HG02642 (cell line): ENCODE measurements at regions not wholly inside any gene's neighbourhood (a gene's known extent, or its start where the extent isn't known, plus 50 kb on each side); places are given as distances from the start of the nearest gene placed in this dataset.

Experiments used
- ATAC-seq: cut with Tn5 transposase; IDR thresholded peaks from one replicate; pipeline ENCODE4 v1.9.1; 2021; ENCODE audit warnings: mild to moderate bottlenecking; ENCODE audit not compliant: unreplicated experiment, poor library complexity

DNA sequence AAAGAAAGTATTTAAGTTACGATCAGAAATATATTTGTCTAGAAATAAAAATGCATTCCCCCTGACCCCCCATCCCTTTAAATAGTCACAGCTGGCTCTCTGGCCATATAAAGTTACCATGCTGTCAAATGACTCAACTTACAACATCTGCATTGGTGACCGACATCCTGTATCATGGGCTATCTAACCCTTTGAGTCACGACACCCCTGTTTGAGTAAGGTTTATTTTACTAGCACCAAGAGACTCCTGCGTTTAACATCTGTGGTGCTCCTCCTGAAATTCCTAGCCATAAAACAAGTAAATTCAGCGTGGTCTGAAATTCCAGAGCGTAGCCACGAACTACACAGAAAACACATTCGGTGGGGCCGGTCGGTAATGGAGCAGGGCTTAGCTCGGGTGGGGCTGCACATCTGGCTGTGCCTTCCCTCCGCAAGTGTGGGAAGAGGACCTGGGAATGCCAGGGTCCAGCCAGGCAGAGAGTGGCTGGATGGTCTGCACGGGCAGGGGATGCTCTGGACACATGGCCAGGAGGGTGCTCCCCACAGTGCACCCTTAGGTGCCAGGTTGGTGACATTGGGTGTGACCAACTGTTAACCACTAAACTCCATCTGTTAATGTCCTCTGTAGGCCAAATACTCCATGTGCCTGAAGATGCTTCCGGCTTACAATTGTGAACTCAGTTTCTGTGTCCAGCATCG is 53.0 kb upstream of the CLDN14 start:
- ATAC-seq: no peak

DNA sequence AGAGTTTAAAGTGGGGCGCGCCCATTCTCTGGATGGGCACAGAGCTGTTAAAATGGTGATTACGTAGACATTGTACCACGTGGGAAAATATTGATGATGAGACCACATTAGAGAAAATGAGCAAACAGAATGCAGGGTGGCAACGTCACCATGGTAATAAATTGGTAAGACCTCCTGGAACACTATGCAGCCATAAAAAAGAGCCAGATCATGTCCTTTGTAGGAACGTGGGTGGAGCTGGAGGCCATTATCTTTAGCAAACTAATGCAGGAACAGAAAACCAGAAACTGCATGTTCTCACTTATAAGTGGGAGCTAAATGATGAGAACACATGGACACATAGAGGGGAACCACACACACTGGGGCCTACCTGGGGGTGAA is 53.5 kb upstream of the CLDN14 start:
- no peak for ATAC-seq

DNA sequence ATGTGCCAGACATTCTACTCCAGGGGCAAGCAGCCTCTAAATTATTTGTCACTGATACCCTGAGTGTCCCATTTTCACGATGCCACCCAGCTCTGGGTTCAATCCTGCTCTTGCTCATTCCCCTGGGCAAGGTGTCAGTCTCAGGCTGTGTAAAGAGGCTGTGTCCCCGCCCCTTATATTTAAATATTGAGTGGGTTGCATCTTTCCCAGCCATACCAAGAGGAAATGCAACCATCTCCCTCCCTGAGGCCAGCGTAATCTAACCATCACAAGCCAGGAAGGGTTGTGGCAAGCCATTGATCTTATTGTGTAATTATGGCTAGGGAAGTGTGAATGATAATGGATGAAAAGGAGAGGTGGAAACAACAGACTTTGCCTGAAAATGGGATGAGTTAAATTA is 54.7 kb upstream of the CLDN14 start:
- ATAC-seq: no peak

DNA sequence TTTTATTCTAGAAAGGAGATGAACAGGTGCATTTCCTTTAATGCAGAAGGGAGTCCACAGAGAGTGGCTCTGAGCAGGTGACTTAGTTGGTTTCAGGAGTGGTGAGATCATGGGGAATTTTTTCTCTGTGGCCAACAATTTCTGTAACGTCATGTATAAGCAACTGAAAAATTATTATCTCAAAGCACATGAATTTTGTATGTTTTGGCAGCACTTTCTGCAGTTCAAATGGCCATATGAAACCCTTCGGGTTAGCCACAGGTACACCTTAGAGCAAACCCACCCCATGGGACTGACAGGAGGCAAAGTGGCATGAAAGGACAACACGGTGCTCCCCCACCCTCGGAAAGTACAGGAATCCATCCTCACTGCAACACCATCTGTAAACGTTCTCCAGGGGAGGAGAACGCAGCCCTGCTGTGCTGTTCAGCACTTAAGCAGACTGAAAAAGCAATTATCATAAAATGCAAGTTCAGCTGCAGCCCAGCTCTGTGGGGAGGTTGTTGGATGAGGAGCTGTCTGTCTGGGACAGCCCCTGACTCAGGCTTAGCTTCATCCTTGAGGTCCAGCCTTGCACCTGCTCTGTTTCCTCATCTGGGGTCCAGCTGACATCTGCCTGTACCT is 55.8 kb upstream of the CLDN14 start:
- ATAC-seq: peak; percentile 81

DNA sequence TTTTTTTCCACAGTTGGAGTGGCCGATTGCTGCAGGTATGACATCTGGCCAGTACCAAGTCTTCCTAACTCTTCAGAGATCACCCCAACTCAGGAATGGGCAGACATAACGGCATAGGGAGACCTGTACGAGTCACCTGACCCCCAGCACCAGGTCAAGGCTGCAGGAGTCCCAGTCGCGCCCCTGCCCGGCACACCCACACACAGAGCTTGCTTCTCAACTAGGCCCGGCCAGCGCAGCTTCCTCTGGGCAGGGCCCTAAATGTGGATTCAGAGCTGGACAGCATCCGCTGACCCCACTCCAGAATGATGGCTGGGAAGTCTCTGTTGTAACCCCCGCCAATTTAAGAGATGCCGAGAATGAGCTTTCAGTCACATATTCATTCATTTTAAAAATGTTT is 58.8 kb upstream of the CLDN14 start:
- ATAC-seq: no peak

DNA sequence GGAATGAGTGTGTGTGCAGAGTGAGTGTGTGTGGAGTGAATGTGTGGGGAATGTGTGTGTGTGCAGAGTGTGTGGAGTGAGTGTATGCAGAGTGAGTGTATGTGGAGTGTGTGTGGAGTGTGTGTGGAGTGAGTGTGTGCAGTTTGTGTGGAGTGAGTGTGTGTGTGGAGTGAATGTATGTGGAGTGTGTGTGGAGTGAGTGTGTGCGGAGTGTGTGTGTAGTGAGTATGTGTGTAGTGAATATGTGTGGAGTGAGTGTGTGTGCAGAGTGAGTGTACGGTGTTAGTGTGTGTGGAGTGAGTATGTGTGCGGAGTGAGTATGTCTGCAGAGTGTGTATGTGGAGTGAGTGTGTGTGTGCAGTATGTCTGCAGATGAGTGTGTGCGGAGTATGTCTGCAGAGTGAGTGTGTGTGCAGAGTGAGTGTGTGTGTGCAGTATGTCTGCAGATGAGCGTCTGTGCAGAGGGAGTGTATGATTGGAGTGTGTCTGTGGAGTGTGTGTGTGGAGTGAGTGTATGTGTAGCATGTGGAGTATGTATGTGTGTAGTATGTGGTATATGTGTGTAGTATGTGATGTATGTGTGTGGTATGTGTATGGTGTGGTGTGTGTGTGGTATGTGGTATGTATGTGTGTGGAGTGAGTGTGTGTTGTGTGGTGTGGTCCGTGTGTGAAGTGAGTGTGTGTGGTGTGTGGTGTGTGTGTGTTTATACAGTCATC is 59.7 kb upstream of the CLDN14 start:
- no peak for ATAC-seq

DNA sequence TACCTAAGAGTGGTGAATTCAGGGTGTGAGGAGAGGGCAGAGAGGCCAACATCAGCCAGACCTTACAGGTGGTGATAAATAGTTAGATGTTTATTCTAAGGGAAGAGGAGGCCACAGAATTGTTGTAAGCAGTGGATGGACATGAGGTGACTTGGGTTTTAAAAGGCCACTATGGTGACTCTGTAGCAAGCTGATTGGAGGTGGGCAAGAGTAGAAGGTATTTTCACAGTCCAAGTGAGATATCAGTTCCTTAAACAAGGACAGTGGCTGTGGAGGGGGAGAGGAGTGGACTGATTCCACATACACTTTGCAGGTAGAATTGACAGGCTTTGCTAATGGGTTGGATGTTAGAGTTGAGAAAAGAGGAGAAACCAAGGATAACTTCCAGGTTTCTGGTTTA is 60.8 kb upstream of the CLDN14 start:
- ATAC-seq: no peak

DNA sequence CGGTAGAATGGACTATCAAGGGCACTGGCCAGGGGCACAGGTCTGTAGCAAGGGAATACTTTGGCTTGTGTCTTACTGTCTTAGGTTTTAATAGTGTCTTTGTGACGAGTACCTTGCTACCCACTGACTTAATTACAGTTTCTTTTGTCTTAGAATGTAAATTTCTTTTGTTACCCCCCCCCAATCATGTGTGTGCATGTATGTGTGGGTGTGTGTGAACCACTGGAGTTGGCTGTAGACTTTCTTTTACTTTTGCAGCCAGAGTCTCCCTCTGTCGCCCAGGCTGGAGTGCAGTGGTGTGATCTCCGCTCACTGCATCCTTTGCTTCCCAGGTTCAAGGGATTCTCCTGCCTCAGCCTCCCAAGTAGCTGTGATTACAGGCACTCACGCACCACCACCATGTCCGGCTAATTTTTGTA is 61.8 kb upstream of the CLDN14 start:
- no peak for ATAC-seq

DNA sequence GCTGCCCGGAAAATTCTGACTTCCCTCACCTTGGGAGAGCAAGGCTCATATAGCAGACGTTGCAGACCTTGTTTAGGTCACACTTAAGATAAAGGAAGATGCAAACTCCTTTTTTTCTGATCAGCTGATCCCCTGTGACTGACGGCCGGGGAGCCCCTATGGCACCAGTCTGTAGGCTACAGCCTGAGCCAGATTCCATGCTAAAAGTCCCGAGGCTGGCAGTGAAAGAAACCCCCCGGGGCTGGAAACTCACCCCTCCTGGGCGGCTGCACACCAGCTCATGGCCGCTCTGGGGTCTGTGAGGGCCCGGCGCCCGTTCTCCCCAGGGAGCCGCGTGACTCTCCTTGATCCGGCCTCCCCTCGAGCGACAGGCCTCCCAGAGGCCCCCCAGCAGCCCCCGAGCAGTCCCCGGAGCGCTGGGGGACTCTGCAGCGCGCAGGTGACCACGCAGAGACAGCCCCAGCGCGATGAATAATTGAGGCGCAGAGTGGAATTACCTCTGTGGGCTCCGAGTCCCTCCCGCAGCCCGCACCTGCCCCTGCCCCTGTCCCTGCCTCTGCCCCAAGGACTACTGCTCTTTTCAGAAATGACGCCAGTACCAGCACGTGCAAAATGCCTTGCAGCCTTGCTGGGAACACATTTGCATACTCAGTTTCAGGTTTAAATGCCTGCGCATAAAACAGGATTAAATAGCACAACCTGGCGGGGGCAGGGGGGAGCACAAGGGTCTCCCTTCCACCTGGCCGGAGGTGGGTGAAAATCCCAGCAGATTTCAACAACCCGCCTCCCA is 62.6 kb upstream of the CLDN14 start:
- peak; percentile 67 for ATAC-seq

DNA sequence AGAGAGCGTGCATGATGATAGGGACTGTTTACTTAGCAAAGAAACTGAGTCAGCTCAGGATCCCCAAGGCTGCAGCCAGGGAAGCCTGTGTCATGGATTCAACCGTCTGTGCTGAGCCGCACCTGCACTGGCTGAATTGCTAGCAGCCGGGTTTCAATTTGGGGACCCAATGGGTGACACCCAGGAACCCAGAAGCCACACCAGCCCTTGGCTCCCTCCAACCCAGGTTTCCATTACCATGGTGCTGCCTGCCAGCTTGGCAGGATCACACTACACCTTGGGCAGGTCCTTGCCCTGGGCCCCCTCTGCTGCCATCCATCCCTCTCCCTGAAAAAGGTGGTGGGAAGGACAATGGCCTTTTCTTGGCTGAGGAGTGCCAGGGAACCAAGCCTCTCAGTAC is 64.0 kb upstream of the CLDN14 start:
- ATAC-seq: no peak

DNA sequence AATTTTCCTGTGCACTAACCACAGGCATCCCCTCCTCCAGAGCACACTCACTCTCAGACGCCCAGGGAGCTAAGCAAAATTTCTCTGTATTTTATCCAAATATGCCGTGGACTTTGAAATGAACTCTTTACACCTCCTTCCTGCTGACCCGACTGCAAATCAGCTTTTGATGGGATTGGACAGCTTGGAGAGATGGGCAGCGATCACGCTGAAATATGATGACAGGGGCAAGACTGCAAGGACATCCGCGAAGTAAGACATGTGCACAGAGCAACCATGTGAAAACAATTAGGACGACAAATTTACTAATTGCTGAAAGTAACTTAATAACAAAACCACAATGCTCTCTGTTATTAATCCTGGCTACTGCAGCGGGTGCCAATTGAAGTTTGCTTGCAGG is 64.6 kb upstream of the CLDN14 start:
- no peak for ATAC-seq

DNA sequence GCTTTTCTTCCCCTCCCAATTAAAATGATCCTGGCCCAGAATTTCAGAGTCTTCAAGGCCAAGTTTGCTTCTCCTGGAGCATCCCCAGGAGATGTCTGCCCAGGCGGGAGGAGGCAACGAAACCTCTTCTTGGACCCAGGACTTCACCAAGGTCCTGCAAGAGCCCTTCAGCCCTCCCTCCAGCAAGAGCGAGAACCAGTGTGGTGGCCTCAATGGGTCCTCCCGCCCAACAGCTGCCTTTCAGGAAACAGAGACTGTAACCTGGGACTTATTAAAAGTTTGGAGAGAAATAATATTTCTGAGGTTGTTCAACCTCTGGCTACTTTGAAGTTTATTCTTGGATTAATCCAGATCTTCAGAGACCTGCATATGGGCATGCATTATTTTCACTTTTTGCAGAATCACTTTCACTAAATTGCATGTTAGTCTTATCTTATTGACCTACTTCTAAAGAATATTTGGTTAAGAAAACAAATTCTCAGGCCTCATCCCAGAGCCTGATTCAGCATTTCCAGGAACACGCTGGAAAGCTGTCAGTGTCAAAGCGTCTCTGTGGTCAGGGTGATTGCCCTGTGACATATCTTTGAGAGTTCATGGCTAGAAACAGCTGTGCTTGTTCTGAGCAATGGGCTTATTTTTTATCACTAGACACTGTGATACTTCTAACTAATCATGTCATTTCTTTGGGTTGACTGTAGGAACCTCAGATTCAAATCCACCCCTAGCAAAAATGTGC is 66.0 kb upstream of the CLDN14 start:
- no peak for ATAC-seq

DNA sequence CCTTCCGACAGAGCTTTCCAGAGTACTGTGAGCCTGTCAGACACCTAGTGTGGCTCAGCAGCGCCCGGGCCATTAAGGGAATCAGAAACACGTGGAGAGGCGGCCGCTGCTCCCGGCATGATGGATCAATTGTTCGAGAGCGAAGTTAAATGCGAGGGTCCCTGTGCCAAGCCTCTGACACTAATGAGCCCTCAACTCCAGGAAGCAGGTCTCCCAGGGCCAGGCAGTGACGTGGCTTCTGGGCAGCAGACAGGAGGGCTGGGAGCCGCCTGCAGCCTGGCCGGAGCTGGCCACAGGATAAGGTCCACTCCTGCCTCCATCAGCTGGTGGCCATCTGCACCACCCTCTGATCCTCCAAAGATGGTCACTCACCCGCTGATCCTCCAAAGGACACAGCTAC is 67.5 kb upstream of the CLDN14 start:
- ATAC-seq: no peak

DNA sequence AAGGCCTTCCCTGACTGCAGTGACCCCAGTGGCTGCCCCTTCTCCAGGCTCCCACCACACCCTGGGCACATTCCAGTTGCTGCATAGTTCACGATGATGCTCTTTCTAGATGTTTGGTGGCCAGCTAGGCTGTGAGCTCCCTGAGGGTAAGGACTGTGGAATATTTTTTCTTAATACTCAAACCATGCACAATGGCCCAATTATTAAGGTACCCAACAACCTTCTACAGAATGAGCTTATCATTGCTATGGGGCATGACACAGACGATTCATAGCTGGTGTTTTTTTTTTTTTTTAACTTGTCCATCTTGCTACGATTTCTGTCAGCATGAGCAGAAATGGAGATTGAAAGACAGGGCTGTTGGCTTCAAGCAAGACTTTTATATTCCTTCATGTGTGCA is 68.9 kb upstream of the CLDN14 start:
- ATAC-seq: no peak

DNA sequence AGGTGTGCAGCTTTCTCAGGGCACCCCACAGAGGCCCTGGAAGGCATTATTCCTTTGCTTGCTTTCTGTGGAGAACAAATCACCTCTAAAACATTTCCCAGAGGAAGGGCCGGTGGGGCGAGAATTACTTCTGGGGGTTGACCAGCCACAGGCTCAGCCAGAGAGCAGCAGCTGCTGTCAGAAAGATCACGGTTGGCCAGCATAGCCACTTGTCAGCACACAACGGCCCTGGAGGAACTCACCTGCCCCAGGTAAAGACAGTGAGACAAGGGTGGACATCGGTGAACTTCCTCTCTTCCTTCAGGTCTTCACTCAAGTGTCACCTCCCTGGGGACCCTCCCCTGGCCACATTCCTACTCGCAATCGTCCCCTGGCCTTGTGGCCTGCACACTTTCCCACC is 69.5 kb upstream of the CLDN14 start:
- ATAC-seq: no peak

DNA sequence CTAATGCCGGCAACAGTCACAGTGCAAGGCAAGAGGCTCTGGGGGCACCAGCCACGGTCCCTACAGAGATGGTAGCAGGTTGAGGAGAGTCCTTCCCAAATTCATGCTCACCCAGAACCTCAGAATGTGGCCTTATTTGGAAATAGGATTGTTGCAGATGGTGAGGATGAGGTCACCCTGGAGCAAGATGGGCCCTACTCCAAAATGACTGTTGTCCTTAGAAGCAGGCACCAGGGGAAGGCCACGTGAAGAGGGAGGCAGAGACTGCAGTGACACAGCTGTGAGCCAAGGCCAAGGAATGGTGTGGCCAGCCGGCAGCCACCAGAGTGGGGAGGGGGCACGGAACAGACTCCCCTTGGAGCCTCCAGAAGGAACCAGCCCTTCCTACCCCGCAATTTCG is 70.8 kb upstream of the CLDN14 start:
- ATAC-seq: no peak

DNA sequence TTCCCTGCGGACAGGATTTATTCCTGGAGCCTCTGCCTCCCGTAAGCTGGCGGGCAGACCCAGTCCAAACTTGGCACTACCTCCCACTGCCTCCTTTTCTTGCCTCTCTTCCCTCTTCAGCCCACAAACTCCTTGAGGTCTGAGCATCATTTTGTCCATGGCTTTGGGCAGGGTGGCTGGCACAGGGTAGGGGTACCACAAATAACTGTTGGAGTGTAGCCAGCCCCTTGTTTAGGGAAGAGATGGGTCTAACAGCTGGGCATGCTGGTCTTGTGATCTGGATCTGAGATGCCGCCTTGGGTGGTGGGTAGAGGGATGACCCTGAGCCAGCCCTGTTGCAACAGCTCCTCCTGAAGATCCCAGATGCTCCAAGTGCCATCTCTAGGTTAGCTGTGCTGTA is 71.4 kb upstream of the CLDN14 start:
- ATAC-seq: no peak

DNA sequence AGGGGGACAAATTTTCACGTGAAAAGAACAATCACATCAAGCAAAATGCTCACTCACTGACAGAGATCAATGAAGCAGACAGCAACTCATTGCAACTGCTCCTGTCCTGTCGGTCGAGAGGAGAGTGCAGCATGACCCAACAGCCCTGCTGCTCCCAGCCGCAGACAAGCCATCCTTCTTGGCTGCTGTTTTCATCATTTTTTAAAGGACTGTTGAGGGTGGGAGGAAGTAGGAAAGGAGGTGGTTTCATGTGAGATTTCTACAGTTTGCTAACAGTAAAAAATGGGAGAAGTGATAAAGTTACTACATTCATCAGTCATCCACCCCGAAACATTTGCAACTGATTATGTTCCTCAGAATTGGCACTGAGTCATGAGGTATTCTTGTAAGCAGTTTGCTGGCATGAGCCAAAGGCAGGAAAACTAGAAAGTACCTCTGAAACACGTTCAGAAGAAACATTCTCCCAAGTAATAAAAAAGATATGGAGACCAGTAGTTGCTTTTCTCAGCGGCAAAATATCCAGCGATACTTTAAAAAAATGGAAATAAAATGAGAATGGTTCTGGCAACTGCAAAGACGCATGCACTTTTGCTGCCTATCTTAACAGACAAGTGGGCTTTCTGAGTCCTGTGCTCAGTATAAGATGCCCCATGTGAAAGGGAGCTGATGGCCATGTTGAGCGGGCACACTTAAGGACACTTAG is 72.0 kb upstream of the CLDN14 start:
- no peak for ATAC-seq

DNA sequence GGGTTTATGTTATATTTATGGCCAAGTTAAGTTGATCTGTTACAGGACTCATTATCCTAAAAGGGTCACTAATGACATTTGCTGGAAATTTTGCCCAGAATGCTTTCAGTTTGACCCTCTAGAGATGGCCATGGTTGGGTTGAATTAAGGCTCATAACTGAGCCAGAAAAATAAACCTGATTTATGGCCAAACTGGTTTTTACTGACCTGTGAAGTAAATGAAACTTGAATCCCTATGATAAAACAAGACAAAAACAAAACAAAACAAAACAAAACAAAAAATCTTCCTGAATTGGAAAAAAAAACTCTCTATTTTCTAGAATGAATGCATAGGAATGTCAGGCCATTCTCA is 72.5 kb upstream of the CLDN14 start:
- ATAC-seq: no peak

DNA sequence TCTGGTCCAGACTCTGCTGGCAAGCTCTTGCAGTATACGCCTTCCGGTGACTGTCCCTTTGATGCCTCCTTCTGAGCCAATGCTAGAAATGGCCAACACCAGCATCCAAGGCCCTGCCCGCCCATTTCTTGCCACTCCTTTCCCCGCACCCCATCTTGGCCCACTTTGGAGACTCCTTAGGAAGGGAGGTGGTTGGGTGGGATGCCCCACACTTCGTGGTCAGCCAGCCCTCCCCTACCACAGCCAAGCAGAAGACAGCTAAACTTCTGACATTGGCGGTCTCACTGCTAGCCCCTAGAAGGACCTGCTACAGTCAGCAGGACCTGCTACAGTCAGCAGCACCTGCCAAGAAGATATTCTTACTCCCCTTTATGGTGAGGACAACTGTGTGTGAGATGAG is 73.5 kb upstream of the CLDN14 start:
- ATAC-seq: no peak
